Natural killer cell (primary cell): ENCODE measurements at regions not wholly inside any gene's neighbourhood (a gene's known extent, or its start where the extent isn't known, plus 50 kb on each side); places are given as distances from the start of the nearest gene placed in this dataset.
"Not testable (repeated sequence)": the region's sequence is repeated elsewhere in the genome, so short reads cannot be mapped to it uniquely, and the experiment has no call there.

Experiments
- ATAC-seq, 3 donors: fragments of 150-1000 bp in 2 of 3; fragments of 200-7000 bp in 1 of 3; cut with Tn5 transposase; 1 replicate in 1 of 3; 2 replicates in 2 of 3; pipeline ENCODE4 v1.10.0; 2021; ENCODE audit warnings: mild to moderate bottlenecking in 2 of 3, moderate library complexity in 2 of 3
- DNase-seq, 2 donors: peaks; one replicate each; pipeline versions ENCODE4 v3.0.0 to v3.0.0-alpha.2; 2013 to 2021; ENCODE audit warnings: mixed read lengths in 1 of 2
- H3K27ac ChIP-seq: one replicate; pipeline ENCODE4 v1.5.1; 2013; ENCODE audit warnings: mild to moderate bottlenecking, low read length
- H3K27me3 ChIP-seq: one replicate; pipeline ENCODE4 v1.6.1; 2013; ENCODE audit warnings: low read length; ENCODE audit not compliant: control insufficient read depth, insufficient read depth
- H3K36me3 ChIP-seq: one replicate; pipeline ENCODE4 v1.6.1; 2013; ENCODE audit warnings: low read length; ENCODE audit not compliant: control insufficient read depth, insufficient read depth
- H3K4me1 ChIP-seq: one replicate; pipeline ENCODE4 v1.6.1; 2013; ENCODE audit warnings: low read length; ENCODE audit not compliant: control insufficient read depth, insufficient read depth
- H3K4me3 ChIP-seq: one replicate; pipeline ENCODE4 v1.5.1; 2013; ENCODE audit warnings: low read length
- H3K9me3 ChIP-seq: one replicate; pipeline ENCODE4 v1.6.1; 2013; ENCODE audit warnings: low read length; ENCODE audit not compliant: control insufficient read depth, insufficient read depth
- H3K27ac Mint-ChIP-seq, 2 donors: one replicate each; pipeline ENCODE4 v1.8.0; 2022; ENCODE audit warnings: mild to moderate bottlenecking in 2 of 2, mixed read lengths in 2 of 2, moderate library complexity in 1 of 2
- H3K27me3 Mint-ChIP-seq, 2 donors: one replicate each; pipeline ENCODE4 v1.8.0; 2022; ENCODE audit warnings: low read depth in 2 of 2, mixed read lengths in 2 of 2
- H3K36me3 Mint-ChIP-seq: one replicate; pipeline ENCODE4 v1.8.0; 2022; ENCODE audit warnings: mixed read lengths
- H3K4me1 Mint-ChIP-seq, 2 donors: one replicate each; pipeline ENCODE4 v1.8.0; 2022; ENCODE audit warnings: mixed read lengths in 2 of 2
- H3K4me3 Mint-ChIP-seq: one replicate; pipeline ENCODE4 v1.8.0; 2022; ENCODE audit warnings: mild to moderate bottlenecking, moderate library complexity, mixed read lengths
- H3K9me3 Mint-ChIP-seq, 2 donors: one replicate each; pipeline ENCODE4 v1.8.0; 2022; ENCODE audit warnings: mixed read lengths in 2 of 2
- CTCF ChIP-seq: fragments of 200-600 bp; IDR thresholded peaks from one replicate; pipeline ENCODE4 v1.8.0; 2022; ENCODE audit warnings: antibody characterized with exemption
- WGBS: methylation state at CpG from one replicate; pipeline ENCODE4 v1.1.7; 2013; ENCODE audit warnings: missing lambda C conversion rate; ENCODE audit not compliant: insufficient coverage; 5-methylcytosine and 5-hydroxymethylcytosine counted together
- intact Hi-C: fragments of 100-400 bp; cut with micrococcal nuclease; formaldehyde crosslinking; loops from one replicate; pipeline ENCODE4 v1.14.2; 2022

GRCh38 chr19:28358633-28359032 lies 854.3 kb downstream of the UQCRFS1 start:
- intact Hi-C loops = no loop called here
- Mint-ChIP-seq H3K4me3 (no peak overlapping the region), H3K4me1 (peaks cover 0 to 5% of the 10 kb centered on the region in 2 donors), H3K9me3 (no peaks in the 10 kb centered on the region), H3K36me3 (no peaks in the 10 kb centered on the region), H3K27me3 (no peaks in the 10 kb centered on the region), H3K27ac (no peak overlapping the region)
- Histone ChIP-seq H3K36me3 (no peaks in the 10 kb centered on the region), H3K4me1 (no peaks in the 10 kb centered on the region), H3K9me3 (no peaks in the 10 kb centered on the region), H3K4me3 (no peak overlapping the region), H3K27ac (no peak overlapping the region), H3K27me3 (no peaks in the 10 kb centered on the region)
- DNase-seq (no peak), ATAC-seq (no peak)
- WGBS = 43% methylated on average over 2 of the region's 2 CpGs
- no peak for TF ChIP-seq CTCF

DNA sequence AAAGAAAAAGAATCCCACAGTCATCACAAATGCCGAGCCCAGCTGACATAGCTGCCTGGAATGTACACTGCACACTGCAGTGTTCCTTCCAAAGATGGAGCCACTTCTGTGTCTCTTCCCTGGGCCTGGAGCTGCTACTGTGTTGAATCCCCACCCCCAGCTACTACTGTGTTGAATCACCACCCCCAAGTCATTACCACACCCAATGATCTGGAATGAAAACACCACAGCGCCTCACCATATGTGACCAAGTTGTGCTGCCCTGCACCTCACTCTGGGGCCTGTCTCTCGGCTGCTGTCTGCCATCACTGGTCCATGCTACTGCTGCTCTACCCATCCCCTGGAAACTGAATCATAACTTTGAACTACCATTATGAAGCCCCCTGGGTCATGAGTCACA lies 861.2 kb downstream of the UQCRFS1 start:
- H3K27ac Mint-ChIP-seq = no peak overlapping the region
- no peak overlapping the region for H3K4me3 Mint-ChIP-seq
- peaks cover 3 to 4% of the 10 kb centered on the region in 2 donors for H3K27me3 Mint-ChIP-seq
- no peaks in the 10 kb centered on the region for H3K36me3 ChIP-seq
- 70% methylated on average over 3 of the region's 3 CpGs for WGBS
- no peak overlapping the region for H3K4me3 ChIP-seq
- H3K27me3 ChIP-seq = no peaks in the 10 kb centered on the region
- intact Hi-C loops = no loop called here
- peaks cover 7% of the 10 kb centered on the region for H3K9me3 ChIP-seq
- no peak for ATAC-seq
- no peak for DNase-seq
- H3K4me1 ChIP-seq = no peaks in the 10 kb centered on the region
- no peaks in the 10 kb centered on the region for H3K9me3 Mint-ChIP-seq
- H3K27ac ChIP-seq = no peak overlapping the region
- H3K36me3 Mint-ChIP-seq = no peaks in the 10 kb centered on the region
- TF ChIP-seq CTCF = no peak
- no peaks in the 10 kb centered on the region for H3K4me1 Mint-ChIP-seq

GRCh38 chr19:28351321-28351720 lies 861.6 kb downstream of the UQCRFS1 start:
- H3K27me3 Mint-ChIP-seq, H3K36me3 ChIP-seq, H3K4me3 ChIP-seq, H3K27me3 ChIP-seq, H3K36me3 Mint-ChIP-seq, H3K4me1 ChIP-seq, ATAC-seq, DNase-seq, intact Hi-C loops, H3K27ac Mint-ChIP-seq, H3K9me3 Mint-ChIP-seq, H3K4me1 Mint-ChIP-seq, H3K4me3 Mint-ChIP-seq, H3K9me3 ChIP-seq, H3K27ac ChIP-seq: not testable (repeated sequence)
- WGBS = 92% methylated on average over 6 of the region's 6 CpGs

DNA sequence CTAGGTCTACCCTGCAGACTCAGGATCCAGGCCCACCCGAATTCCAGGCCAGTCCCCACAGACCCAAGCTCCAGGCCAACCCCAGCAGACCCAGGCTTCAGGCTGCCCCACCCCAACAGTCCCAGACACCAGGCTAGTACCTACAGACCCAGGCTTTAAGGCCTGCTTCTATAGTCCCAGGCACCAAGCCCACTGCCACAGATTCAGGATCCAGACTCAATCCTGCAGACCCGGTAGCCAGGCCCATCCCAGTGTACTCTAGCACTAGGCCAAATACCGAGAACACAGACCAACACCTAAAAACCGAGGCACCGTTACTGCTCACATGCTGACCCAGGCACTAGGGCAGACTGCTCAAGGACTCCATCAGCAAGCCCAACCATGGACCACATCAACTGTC lies 862.3 kb downstream of the UQCRFS1 start:
- Histone ChIP-seq H3K4me3 (no peak overlapping the region), H3K27me3 (no peaks in the 10 kb centered on the region), H3K4me1 (no peaks in the 10 kb centered on the region), H3K36me3 (no peaks in the 10 kb centered on the region), H3K9me3 (peaks cover 7% of the 10 kb centered on the region), H3K27ac (no peak overlapping the region)
- H3K36me3 Mint-ChIP-seq = no peaks in the 10 kb centered on the region
- H3K4me1 Mint-ChIP-seq = no peaks in the 10 kb centered on the region
- no peak for TF ChIP-seq CTCF
- no peak overlapping the region for H3K4me3 Mint-ChIP-seq
- H3K9me3 Mint-ChIP-seq = no peaks in the 10 kb centered on the region
- intact Hi-C loops = no loop called here
- WGBS = 74% methylated on average over 5 of the region's 5 CpGs
- DNase-seq (no peak), ATAC-seq (no peak)
- peaks cover 8 to 11% of the 10 kb centered on the region in 2 donors for H3K27me3 Mint-ChIP-seq
- no peak overlapping the region for H3K27ac Mint-ChIP-seq
